A549 (cell line): ENCODE measurements at regions not wholly inside any gene's neighbourhood (a gene's known extent, or its start where the extent isn't known, plus 50 kb on each side); places are given as distances from the start of the nearest gene placed in this dataset.
A peak's percentile ranks its signal among the peaks of the same experiment; 100 is the strongest.

ENCODE experiments used
- ATAC-seq, 2 experiments: fragments of 200-7000 bp in 1 of 2; fragments of >200 bp in 1 of 2; cut with Nextera tagmentation in 1 of 2; cut with Tn5 transposase in 1 of 2; 3 replicates each; pipeline versions ENCODE4 v1.8.0 to v1.9.1; 2018 to 2020; ENCODE audit warnings: mild to moderate bottlenecking in 1 of 2, moderate library complexity in 1 of 2
- CTCF ChIA-PET: fragments of 300-600 bp; sonication (Branson Sonifier 250); formaldehyde crosslinking; extraction: SDS; loops from one replicate; lab custom pipeline; 2021; ENCODE audit warnings: antibody characterized with exemption, inconsistent platforms; lab: Yijun Ruan, JAX
- POLR2A ChIA-PET: fragments of 350-600 bp; formaldehyde crosslinking; extraction: SDS; loops from one replicate; lab custom pipeline; 2021; ENCODE audit warnings: antibody characterized with exemption, inconsistent platforms; lab: Yijun Ruan, JAX
- DNase-seq, 2 experiments: peaks; one replicate each; pipeline versions ENCODE4 v3.0.0 to v3.0.0-alpha.2; 2011 to 2016; ENCODE audit warnings: low read depth in 1 of 2, low spot score in 1 of 2
- FAIRE-seq: peaks from 2 replicates; lab custom pipeline; 2011; peaks lifted over from hg19 to GRCh38; lab: Jason Lieb, UNC
- H3K27ac ChIP-seq, 2 experiments: fragments of >200 bp; sonication (Bioruptor Twin); formaldehyde crosslinking; 3 replicates each; pipeline ENCODE4 v1.5.1; 2016 to 2017
- H3K4me1 ChIP-seq: fragments of >200 bp; sonication (Bioruptor Twin); formaldehyde crosslinking; 3 replicates; pipeline ENCODE4 v1.6.1; 2016
- H3K4me2 ChIP-seq: fragments of >200 bp; sonication (Bioruptor Twin); formaldehyde crosslinking; 3 replicates; pipeline ENCODE4 v1.6.1; 2016
- H3K4me3 ChIP-seq: fragments of >200 bp; sonication (Bioruptor Twin); formaldehyde crosslinking; 3 replicates; pipeline ENCODE4 v1.5.1; 2016
- H3K9me3 ChIP-seq: fragments of >200 bp; sonication (Bioruptor Twin); formaldehyde crosslinking; 3 replicates; pipeline ENCODE4 v1.6.1; 2016
- ATOH8 ChIP-seq: fragments of 250-450 bp; sonication (Bioruptor Pico); IDR thresholded peaks from 2 replicates; pipeline ENCODE4 v1.5.0; 2020; ENCODE audit warnings: low read depth, mild to moderate bottlenecking, moderate library complexity
- BCL3 ChIP-seq: fragments of >200 bp; sonication (Bioruptor Twin); formaldehyde crosslinking; IDR thresholded peaks from 3 replicates; pipeline ENCODE4 v1.6.1; 2016
- CBX2 ChIP-seq: fragments of 200-600 bp; sonication (generic); IDR thresholded peaks from 2 replicates; pipeline ENCODE4 v1.6.1; 2016; ENCODE audit warnings: low read depth, mild to moderate bottlenecking, borderline replicate concordance
- CTCF ChIP-seq: fragments of >200 bp; sonication (Bioruptor Twin); formaldehyde crosslinking; IDR thresholded peaks from 3 replicates; pipeline ENCODE4 v1.5.1; 2016
- E2F6 ChIP-seq: IDR thresholded peaks from 2 replicates; pipeline ENCODE4 v1.6.1; 2012; ENCODE audit warnings: low read depth, borderline replicate concordance
- EHF ChIP-seq: fragments of 250-450 bp; sonication (Bioruptor Pico); IDR thresholded peaks from 2 replicates; pipeline ENCODE4 v1.5.0; 2020; ENCODE audit warnings: mild to moderate bottlenecking
- FOSB ChIP-seq: fragments of 250-450 bp; sonication (Bioruptor Pico); IDR thresholded peaks from 2 replicates; pipeline ENCODE4 v1.5.0; 2020; ENCODE audit warnings: mild to moderate bottlenecking, moderate library complexity
- FOSL2 ChIP-seq, 2 experiments: fragments of 450-650 bp in 1 of 2; fragments of >200 bp in 1 of 2; sonication (Bioruptor Twin) in 1 of 2; formaldehyde crosslinking; IDR thresholded peaks; 2 replicates each; pipeline versions ENCODE4 v1.5.0 to v1.6.1; 2016 to 2020; ENCODE audit warnings: mild to moderate bottlenecking in 1 of 2, moderate library complexity in 1 of 2
- FOXS1 ChIP-seq: fragments of 250-450 bp; sonication (Bioruptor Pico); IDR thresholded peaks from 2 replicates; pipeline ENCODE4 v1.5.0; 2020; ENCODE audit warnings: mild to moderate bottlenecking, moderate library complexity
- GATA3 ChIP-seq: IDR thresholded peaks from 2 replicates; pipeline ENCODE4 v1.6.1; 2012; ENCODE audit warnings: borderline replicate concordance
- HES2 ChIP-seq: fragments of >200 bp; sonication (Bioruptor Twin); formaldehyde crosslinking; IDR thresholded peaks from 2 replicates; pipeline ENCODE4 v1.6.1; 2016
- HOXB13 ChIP-seq: fragments of 250-450 bp; sonication (Bioruptor Pico); IDR thresholded peaks from 2 replicates; pipeline ENCODE4 v1.5.0; 2020; ENCODE audit warnings: low read depth, mild to moderate bottlenecking, moderate library complexity
- HOXB5 ChIP-seq: fragments of 250-450 bp; sonication (Bioruptor Pico); IDR thresholded peaks from 2 replicates; pipeline ENCODE4 v1.5.0; 2020; ENCODE audit warnings: mild to moderate bottlenecking, moderate library complexity
- JUN ChIP-seq, 2 experiments: fragments of >200 bp; sonication (Bioruptor Twin); formaldehyde crosslinking; IDR thresholded peaks; 2 replicates in 1 of 2; 3 replicates in 1 of 2; pipeline ENCODE4 v1.6.1; 2016 to 2017
- KDM1A ChIP-seq: fragments of 200-600 bp; sonication (generic); IDR thresholded peaks from 2 replicates; pipeline ENCODE4 v1.6.1; 2016; ENCODE audit warnings: low read depth, mild to moderate bottlenecking
- MYC ChIP-seq: IDR thresholded peaks from 2 replicates; pipeline ENCODE4 v1.6.1; 2012; ENCODE audit warnings: mild to moderate bottlenecking, inconsistent platforms, low read length, improper control_type of control experiment, borderline replicate concordance
- NFE2L2 ChIP-seq: fragments of 150-350 bp; conservative IDR thresholded peaks from 2 replicates; pipeline ENCODE4 v1.6.1; 2014; ENCODE audit warnings: low read length
- POLR2AphosphoS2 ChIP-seq: conservative IDR thresholded peaks from 2 replicates; pipeline ENCODE4 v1.6.1; 2012; ENCODE audit warnings: low read length, improper control_type of control experiment, inconsistent platforms
- RCOR1 ChIP-seq: fragments of 150-350 bp; IDR thresholded peaks from 2 replicates; pipeline ENCODE4 v1.6.1; 2014; ENCODE audit warnings: antibody characterized with exemption, low read length, low read depth
- REST ChIP-seq: fragments of 200-600 bp; sonication (generic); IDR thresholded peaks from 2 replicates; pipeline ENCODE4 v1.6.1; 2016; ENCODE audit warnings: antibody characterized with exemption, mild to moderate bottlenecking, moderate library complexity
- TFCP2L1 ChIP-seq: fragments of 250-450 bp; sonication (Bioruptor Pico); IDR thresholded peaks from 2 replicates; pipeline ENCODE4 v1.5.0; 2021; ENCODE audit warnings: mild to moderate bottlenecking
- WGBS: methylation state at CpG from one replicate; pipeline ENCODE4 v1.1.6; 2017; ENCODE audit errors: missing lambda C conversion rate; 5-methylcytosine and 5-hydroxymethylcytosine counted together

- WGBS = 59% methylated on average over 1 of the region's 1 CpG
- FAIRE-seq (no peak), DNase-seq (peak in 1 of 2 experiments; percentile 25), ATAC-seq (peak; percentile 49 to 56; a peak in 2 of 6 replicates)
- 0 out of 3 replicates have a peak, but pooled peaks cover 3% of the 10 kb centered on the region for H3K4me1 ChIP-seq
- H3K4me2 ChIP-seq = no peak overlapping the region
- ChIA-PET CTCF (no interaction called here), POLR2A (no interaction called here)
- H3K9me3 ChIP-seq = peaks cover 16% of the 10 kb centered on the region
- no peak overlapping the region for H3K4me3 ChIP-seq
- TF ChIP-seq MYC (no peak), REST (no peak), ATOH8 (CRISPR knock-in tag) (no peak), FOSL2 (IDR thresholded peaks at IDR 0.05) (no peak), FOSL2 (CRISPR knock-in tag; IDR thresholded peaks at IDR 0.05) (no peak), RCOR1 (no peak), HES2 (no peak), EHF (CRISPR knock-in tag) (no peak)
- no peak overlapping the region; a peak in 1 of 6 replicates for H3K27ac ChIP-seq
Measured at GRCh38 chr16:72637306-72637705, 410.6 kb downstream of the ZFHX3 start.

GRCh38 chr16:72635694-72636093 lies 412.2 kb downstream of the ZFHX3 start:
- ChIA-PET CTCF (no interaction called here), POLR2A (no interaction called here)
- Histone ChIP-seq H3K27ac (no peak overlapping the region), H3K9me3 (peaks cover 16% of the 10 kb centered on the region), H3K4me2 (no peak overlapping the region), H3K4me3 (no peak overlapping the region), H3K4me1 (0 out of 3 replicates have a peak, but pooled peaks cover 3% of the 10 kb centered on the region)
- FAIRE-seq (no peak), ATAC-seq (no peak), DNase-seq (no peak)
- TF ChIP-seq CBX2 (no peak), REST (no peak), HOXB13 (CRISPR knock-in tag) (no peak)
- 68% methylated on average over 5 of the region's 5 CpGs for WGBS

GRCh38 chr16:72635104-72635503 lies 412.8 kb downstream of the ZFHX3 start:
- 0 out of 3 replicates have a peak, but pooled peaks cover 3% of the 10 kb centered on the region for H3K4me1 ChIP-seq
- DNase-seq (no peak), FAIRE-seq (no peak), ATAC-seq (no peak)
- CTCF ChIA-PET = no interaction called here
- 76% methylated on average over 4 of the region's 4 CpGs for WGBS
- POLR2A ChIA-PET = no interaction called here
- peaks cover 13% of the 10 kb centered on the region for H3K9me3 ChIP-seq
- no peak overlapping the region for H3K27ac ChIP-seq
- no peak overlapping the region for H3K4me2 ChIP-seq
- H3K4me3 ChIP-seq = no peak overlapping the region
- TF ChIP-seq E2F6 (no peak), TFCP2L1 (CRISPR knock-in tag) (no peak), JUN (IDR thresholded peaks at IDR 0.05) (no peak), FOXS1 (CRISPR knock-in tag) (no peak), FOSB (CRISPR knock-in tag) (no peak), POLR2AphosphoS2 (no peak), KDM1A (no peak), HOXB5 (CRISPR knock-in tag) (no peak), NFE2L2 (no peak), GATA3 (no peak), BCL3 (no peak), CTCF (no peak)
